ENCODE measurements at regions not wholly inside any gene's neighbourhood (a gene's known extent, or its start where the extent isn't known, plus 50 kb on each side); places are given as distances from the start of the nearest gene placed in this dataset.

DNA sequence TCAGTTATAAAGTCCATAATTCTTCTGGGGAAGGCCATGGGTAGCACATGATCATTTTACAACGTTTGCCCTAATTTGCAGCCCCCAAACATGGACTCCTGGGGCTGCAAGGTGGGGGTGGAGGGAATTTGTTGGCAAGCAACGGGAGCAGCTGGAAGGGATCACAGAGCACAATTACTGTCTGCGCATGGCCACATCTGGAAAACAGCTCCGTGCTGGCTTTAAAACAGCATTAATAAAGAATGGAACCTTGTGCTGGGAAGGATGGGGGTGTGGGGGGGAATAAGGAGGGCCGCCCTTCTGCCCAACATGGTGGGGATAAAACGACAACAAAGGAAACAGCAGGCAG, 60.9 kb upstream of the SLC14A2 start:
- H3K56ac ChIP-seq (ENCODE audit: extremely low read depth, insufficient read depth, low read length) = no peak overlapping the region
- peaks cover 6% of the 10 kb centered on the region; the same call in 1 of the 2 replicates for H3K27me3 ChIP-seq (ENCODE audit: control insufficient read depth, insufficient read depth, low read length)
- ATAC-seq (ENCODE audit: low read depth) = no peak
- H3K27ac ChIP-seq (ENCODE audit: insufficient read depth, low read length) = no peak overlapping the region
- no peaks in the 10 kb centered on the region; the same call in 1 of the 2 replicates for H3K4me1 ChIP-seq (ENCODE audit: control insufficient read depth, insufficient read depth, low read length)
- intact Hi-C loops (cut with micrococcal nuclease) (no loop called here), in situ Hi-C loops (cut with MboI; ENCODE audit: low sequenced_read_pairs) (no loop called here), dilution Hi-C loops (cut with HindIII; ENCODE audit: low sequenced_read_pairs, unreplicated experiment) (no loop called here)
- H2BK120ac ChIP-seq (ENCODE audit: low read depth, low read length) = no peak overlapping the region
- no peak overlapping the region for H2AK5ac ChIP-seq (ENCODE audit: low read depth, low read length)
- TF ChIP-seq MXI1 (IDR thresholded peaks at IDR 0.05; ENCODE audit: borderline replicate concordance, low read depth, low read length) (no peak), RCOR1 (IDR thresholded peaks at IDR 0.05; ENCODE audit: insufficient replicate concordance, low read length) (no peak), CHD1 (IDR thresholded peaks at IDR 0.05; ENCODE audit: low read depth, low read length) (no peak), SMC3 (IDR thresholded peaks at IDR 0.05; ENCODE audit: low read depth, low read length) (no peak), RFX5 (IDR thresholded peaks at IDR 0.05; ENCODE audit: low read depth, low read length) (no peak), MAZ (IDR thresholded peaks at IDR 0.05; ENCODE audit: borderline replicate concordance, low read depth, low read length) (no peak), BHLHE40 (IDR thresholded peaks at IDR 0.05; ENCODE audit: low read depth, low read length) (no peak), MAFK (IDR thresholded peaks at IDR 0.05; ENCODE audit: low read depth, low read length) (no peak), POLR2A (IDR thresholded peaks at IDR 0.05; ENCODE audit: low read depth, low read length) (no peak), NFE2L2 (IDR thresholded peaks at IDR 0.05; ENCODE audit: low read depth, low read length) (no peak)
- TF ChIP-seq, protein P1, sequence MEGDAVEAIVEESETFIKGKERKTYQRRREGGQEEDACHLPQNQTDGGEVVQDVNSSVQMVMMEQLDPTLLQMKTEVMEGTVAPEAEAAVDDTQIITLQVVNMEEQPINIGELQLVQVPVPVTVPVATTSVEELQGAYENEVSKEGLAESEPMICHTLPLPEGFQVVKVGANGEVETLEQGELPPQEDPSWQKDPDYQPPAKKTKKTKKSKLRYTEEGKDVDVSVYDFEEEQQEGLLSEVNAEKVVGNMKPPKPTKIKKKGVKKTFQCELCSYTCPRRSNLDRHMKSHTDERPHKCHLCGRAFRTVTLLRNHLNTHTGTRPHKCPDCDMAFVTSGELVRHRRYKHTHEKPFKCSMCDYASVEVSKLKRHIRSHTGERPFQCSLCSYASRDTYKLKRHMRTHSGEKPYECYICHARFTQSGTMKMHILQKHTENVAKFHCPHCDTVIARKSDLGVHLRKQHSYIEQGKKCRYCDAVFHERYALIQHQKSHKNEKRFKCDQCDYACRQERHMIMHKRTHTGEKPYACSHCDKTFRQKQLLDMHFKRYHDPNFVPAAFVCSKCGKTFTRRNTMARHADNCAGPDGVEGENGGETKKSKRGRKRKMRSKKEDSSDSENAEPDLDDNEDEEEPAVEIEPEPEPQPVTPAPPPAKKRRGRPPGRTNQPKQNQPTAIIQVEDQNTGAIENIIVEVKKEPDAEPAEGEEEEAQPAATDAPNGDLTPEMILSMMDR (conservative IDR thresholded peaks at IDR 0.05; ENCODE audit: low read depth, low read length) = no peak
- TF ChIP-seq, protein P2, sequence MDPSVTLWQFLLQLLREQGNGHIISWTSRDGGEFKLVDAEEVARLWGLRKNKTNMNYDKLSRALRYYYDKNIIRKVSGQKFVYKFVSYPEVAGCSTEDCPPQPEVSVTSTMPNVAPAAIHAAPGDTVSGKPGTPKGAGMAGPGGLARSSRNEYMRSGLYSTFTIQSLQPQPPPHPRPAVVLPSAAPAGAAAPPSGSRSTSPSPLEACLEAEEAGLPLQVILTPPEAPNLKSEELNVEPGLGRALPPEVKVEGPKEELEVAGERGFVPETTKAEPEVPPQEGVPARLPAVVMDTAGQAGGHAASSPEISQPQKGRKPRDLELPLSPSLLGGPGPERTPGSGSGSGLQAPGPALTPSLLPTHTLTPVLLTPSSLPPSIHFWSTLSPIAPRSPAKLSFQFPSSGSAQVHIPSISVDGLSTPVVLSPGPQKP (IDR thresholded peaks at IDR 0.05; ENCODE audit: borderline replicate concordance, low read depth, low read length) = no peak
- no peak overlapping the region for H4K91ac ChIP-seq (ENCODE audit: insufficient read depth, low read depth, low read length)
- no peak overlapping the region for H3K4me3 ChIP-seq (ENCODE audit: insufficient read depth, low read depth, low read length)
- H3K4me2 ChIP-seq (ENCODE audit: low read depth, low read length) = no peak overlapping the region
- BruUV-seq (replicated peaks) = no TSS peak
- ChIA-PET POLR2A (ENCODE audit: unreplicated experiment) (no interaction called here), CTCF (no interaction called here)
- H3K9ac ChIP-seq (ENCODE audit: low read depth, low read length) = no peak overlapping the region
- H3K18ac ChIP-seq (ENCODE audit: low read depth, low read length) = no peak overlapping the region
- no peak overlapping the region for H2AK9ac ChIP-seq (replicated peaks; ENCODE audit: low read depth, low read length, poor library complexity)
- H2BK15ac ChIP-seq (ENCODE audit: low read depth, low read length) = no peak overlapping the region
- H3K79me1 ChIP-seq (ENCODE audit: low read depth in 1 of 2, low read length in 2 of 2) = no peaks in the 10 kb centered on the region
- no peak overlapping the region for H2BK5ac ChIP-seq (ENCODE audit: low read depth, low read length, poor library complexity, severe bottlenecking)
- no peaks in the 10 kb centered on the region for H3K36me3 ChIP-seq (ENCODE audit: control insufficient read depth, insufficient read depth, low read length)
- H4K20me1 ChIP-seq (ENCODE audit: insufficient read depth, low read length) = no peaks in the 10 kb centered on the region
- H2BK20ac ChIP-seq (ENCODE audit: low read depth, low read length) = no peak overlapping the region
- H3K14ac ChIP-seq (replicated peaks; ENCODE audit: low read depth, low read length) = no peak overlapping the region
- H4K8ac ChIP-seq (ENCODE audit: low read depth in 2 of 2, low read length in 2 of 2) = no peak overlapping the region
- no peak for DNase-seq
- no peaks in the 10 kb centered on the region for H3K9me3 ChIP-seq (ENCODE audit: control insufficient read depth, insufficient read depth, low read length)
- H3K4ac ChIP-seq (ENCODE audit: low read depth, low read length) = no peak overlapping the region
- no peaks in the 10 kb centered on the region for H3K9me1 ChIP-seq (ENCODE audit: insufficient read depth, low read length)
- H2AFZ ChIP-seq (replicated peaks; ENCODE audit: low read length, poor library complexity) = no peak overlapping the region
- H4K5ac ChIP-seq (ENCODE audit: low read depth, low read length) = no peak overlapping the region
- 11% methylated on average over 3 of the region's 6 CpGs; no CpG with 5 or more reads in 1 of the 2 experiments for WGBS, 2 experiments (ENCODE audit: extremely low coverage in 2 of 2, insufficient read length in 1 of 2)
- no peak overlapping the region for H3K23ac ChIP-seq (ENCODE audit: low read depth, low read length)

Data from IMR-90 (cell line).